DOHH2 (cell line): ENCODE measurements at regions not wholly inside any gene's neighbourhood (a gene's known extent, or its start where the extent isn't known, plus 50 kb on each side); places are given as distances from the start of the nearest gene placed in this dataset.

Source experiments
- CTCF ChIP-seq: fragments of 200-600 bp; sonication (generic); IDR thresholded peaks from one replicate; pipeline ENCODE4 v1.5.1; 2014; ENCODE audit warnings: antibody characterized with exemption, mild to moderate bottlenecking, low read depth, low read length; ENCODE audit not compliant: poor library complexity, severe bottlenecking
- EZH2phosphoT487 ChIP-seq: fragments of 200-600 bp; sonication (generic); IDR thresholded peaks from 2 replicates; pipeline ENCODE4 v1.6.1; 2017; ENCODE audit warnings: borderline replicate concordance, mild to moderate bottlenecking, antibody characterized with exemption, low read length, moderate library complexity, mixed read lengths

GRCh38 chr22:27295040-27295439, 506.5 kb downstream of the MN1 start:
- no peak for TF ChIP-seq CTCF
- TF ChIP-seq EZH2phosphoT487 = no peak
